Endodermal cell (in vitro differentiated cells): ENCODE measurements at regions not wholly inside any gene's neighbourhood (a gene's known extent, or its start where the extent isn't known, plus 50 kb on each side); places are given as distances from the start of the nearest gene placed in this dataset.

ENCODE experiments used
- DNase-seq: peaks from one replicate; pipeline ENCODE4 v3.0.0-alpha.2; 2017
- H3K27ac ChIP-seq: 2 replicates; pipeline ENCODE4 v1.5.1; 2013; ENCODE audit warnings: mild to moderate bottlenecking, low read depth, low read length, moderate library complexity
- H3K27me3 ChIP-seq: 2 replicates; pipeline ENCODE4 v1.6.1; 2013; ENCODE audit warnings: mild to moderate bottlenecking, low read length, moderate library complexity; ENCODE audit not compliant: insufficient read depth, control insufficient read depth, poor library complexity, severe bottlenecking
- H3K36me3 ChIP-seq: 2 replicates; pipeline ENCODE4 v1.7.0; 2013; ENCODE audit warnings: mild to moderate bottlenecking, low read length, moderate library complexity; ENCODE audit not compliant: control insufficient read depth, insufficient read depth
- H3K4me1 ChIP-seq: one replicate; pipeline ENCODE4 v1.7.0; 2013; ENCODE audit warnings: low read length; ENCODE audit not compliant: control insufficient read depth, insufficient read depth
- H3K4me3 ChIP-seq: 2 replicates; pipeline ENCODE4 v1.5.1; 2013; ENCODE audit warnings: mild to moderate bottlenecking, low read length, moderate library complexity
- H3K9ac ChIP-seq: 2 replicates; pipeline ENCODE4 v1.6.1; 2013; ENCODE audit warnings: mild to moderate bottlenecking, low read length, moderate library complexity; ENCODE audit not compliant: poor library complexity, severe bottlenecking; ENCODE audit errors: extremely low read depth
- H3K9me3 ChIP-seq: 2 replicates; pipeline ENCODE4 v1.6.1; 2013; ENCODE audit warnings: mild to moderate bottlenecking, low read length, moderate library complexity; ENCODE audit not compliant: control insufficient read depth
- H3K27ac Mint-ChIP-seq: 2 replicates; pipeline ENCODE4 v1.8.0; 2020; ENCODE audit warnings: mixed read lengths
- H3K27me3 Mint-ChIP-seq: 2 replicates; pipeline ENCODE4 v1.8.0; 2021; ENCODE audit warnings: mild to moderate bottlenecking, mixed read lengths; ENCODE audit not compliant: insufficient read depth
- H3K36me3 Mint-ChIP-seq: 2 replicates; pipeline ENCODE4 v1.8.0; 2020; ENCODE audit warnings: low read depth, mixed read lengths
- H3K4me1 Mint-ChIP-seq: 2 replicates; pipeline ENCODE4 v1.8.0; 2020; ENCODE audit warnings: mixed read lengths
- H3K4me3 Mint-ChIP-seq: 2 replicates; pipeline ENCODE4 v1.8.0; 2020; ENCODE audit warnings: mild to moderate bottlenecking, moderate library complexity, mixed read lengths
- H3K9me3 Mint-ChIP-seq: 2 replicates; pipeline ENCODE4 v1.8.0; 2020; ENCODE audit warnings: mild to moderate bottlenecking, mixed read lengths
- WGBS, 2 experiments: methylation state at CpG; one replicate each; pipeline versions ENCODE4 v1.1.5 to v1.1.7; 2013; ENCODE audit warnings: missing lambda C conversion rate in 2 of 2, mixed read lengths in 1 of 2; ENCODE audit not compliant: insufficient coverage in 1 of 2, insufficient read length in 1 of 2; 5-methylcytosine and 5-hydroxymethylcytosine counted together
- TF ChIP-seq, protein P1 (sequence below): fragments of 200-600 bp; sonication (generic); conservative IDR thresholded peaks from 2 replicates; pipeline ENCODE4 v1.5.0; 2021; ENCODE audit warnings: antibody characterized with exemption, mild to moderate bottlenecking

DNA sequence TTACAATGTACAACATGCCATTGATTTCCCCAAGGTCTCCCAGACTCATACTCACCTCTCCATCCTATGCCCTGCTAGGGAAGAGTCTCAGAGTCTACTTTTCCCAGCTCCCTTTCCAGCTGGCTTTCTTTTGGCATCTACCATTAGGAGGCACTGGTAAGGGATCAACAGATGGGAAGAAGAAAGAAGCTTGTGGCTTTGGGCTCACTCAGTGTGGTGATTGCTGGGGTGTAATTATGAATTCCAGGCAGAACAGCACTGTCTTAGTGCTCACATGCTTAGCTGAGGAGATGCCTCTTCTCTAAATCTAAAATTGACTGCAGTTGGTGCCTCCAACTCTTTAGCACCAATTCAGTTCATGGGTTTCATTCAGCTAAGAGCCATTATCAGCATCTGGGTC lies 330.0 kb downstream of the PSAT1 start:
- Histone ChIP-seq H3K27ac (no peak overlapping the region), H3K4me3 (no peak overlapping the region), H3K9ac (no peak overlapping the region), H3K4me1 (no peaks in the 10 kb centered on the region), H3K27me3 (no peaks in the 10 kb centered on the region), H3K36me3 (no peaks in the 10 kb centered on the region), H3K9me3 (no peaks in the 10 kb centered on the region)
- Mint-ChIP-seq H3K4me3 (no peak overlapping the region), H3K4me1 (peaks cover 2% of the 10 kb centered on the region), H3K9me3 (no peaks in the 10 kb centered on the region), H3K27ac (no peak overlapping the region), H3K27me3 (no peaks in the 10 kb centered on the region), H3K36me3 (no peaks in the 10 kb centered on the region)
- DNase-seq = no peak
- TF ChIP-seq, protein P1, sequence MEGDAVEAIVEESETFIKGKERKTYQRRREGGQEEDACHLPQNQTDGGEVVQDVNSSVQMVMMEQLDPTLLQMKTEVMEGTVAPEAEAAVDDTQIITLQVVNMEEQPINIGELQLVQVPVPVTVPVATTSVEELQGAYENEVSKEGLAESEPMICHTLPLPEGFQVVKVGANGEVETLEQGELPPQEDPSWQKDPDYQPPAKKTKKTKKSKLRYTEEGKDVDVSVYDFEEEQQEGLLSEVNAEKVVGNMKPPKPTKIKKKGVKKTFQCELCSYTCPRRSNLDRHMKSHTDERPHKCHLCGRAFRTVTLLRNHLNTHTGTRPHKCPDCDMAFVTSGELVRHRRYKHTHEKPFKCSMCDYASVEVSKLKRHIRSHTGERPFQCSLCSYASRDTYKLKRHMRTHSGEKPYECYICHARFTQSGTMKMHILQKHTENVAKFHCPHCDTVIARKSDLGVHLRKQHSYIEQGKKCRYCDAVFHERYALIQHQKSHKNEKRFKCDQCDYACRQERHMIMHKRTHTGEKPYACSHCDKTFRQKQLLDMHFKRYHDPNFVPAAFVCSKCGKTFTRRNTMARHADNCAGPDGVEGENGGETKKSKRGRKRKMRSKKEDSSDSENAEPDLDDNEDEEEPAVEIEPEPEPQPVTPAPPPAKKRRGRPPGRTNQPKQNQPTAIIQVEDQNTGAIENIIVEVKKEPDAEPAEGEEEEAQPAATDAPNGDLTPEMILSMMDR = no peak

DNA sequence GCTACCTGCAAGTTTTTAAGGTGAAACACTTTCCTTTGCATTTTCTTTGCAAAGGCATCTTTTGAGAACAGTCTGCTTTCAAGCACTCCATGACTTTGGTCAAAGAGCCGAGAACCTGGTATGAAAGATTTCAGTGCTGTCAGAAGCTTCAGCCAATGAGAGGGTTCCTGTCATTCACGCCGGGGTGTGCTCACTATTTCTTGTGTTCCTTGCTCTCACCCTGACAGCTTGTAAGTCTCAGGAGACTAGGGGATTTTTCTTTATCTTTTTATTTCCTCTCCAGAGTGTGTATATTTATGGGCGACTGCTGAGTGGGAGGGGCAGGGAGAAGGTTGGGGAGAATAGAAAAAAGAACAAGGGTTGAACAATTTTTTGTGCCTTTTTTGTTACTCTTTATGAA lies 334.0 kb downstream of the PSAT1 start:
- no peaks in the 10 kb centered on the region for H3K36me3 Mint-ChIP-seq
- H3K9me3 Mint-ChIP-seq = no peaks in the 10 kb centered on the region
- Histone ChIP-seq H3K4me3 (no peak overlapping the region), H3K9ac (no peak overlapping the region), H3K4me1 (no peaks in the 10 kb centered on the region), H3K36me3 (no peaks in the 10 kb centered on the region), H3K27me3 (no peaks in the 10 kb centered on the region), H3K27ac (no peak overlapping the region), H3K9me3 (no peaks in the 10 kb centered on the region)
- TF ChIP-seq, protein P1 = no peak
- peaks cover 2% of the 10 kb centered on the region for H3K4me1 Mint-ChIP-seq
- no peak for DNase-seq
- no peaks in the 10 kb centered on the region for H3K27me3 Mint-ChIP-seq
- no peak overlapping the region for H3K27ac Mint-ChIP-seq
- 89 to 100% methylated on average over 1 to 4 of the region's 4 CpGs for WGBS, 2 experiments
- H3K4me3 Mint-ChIP-seq = no peak overlapping the region

DNA sequence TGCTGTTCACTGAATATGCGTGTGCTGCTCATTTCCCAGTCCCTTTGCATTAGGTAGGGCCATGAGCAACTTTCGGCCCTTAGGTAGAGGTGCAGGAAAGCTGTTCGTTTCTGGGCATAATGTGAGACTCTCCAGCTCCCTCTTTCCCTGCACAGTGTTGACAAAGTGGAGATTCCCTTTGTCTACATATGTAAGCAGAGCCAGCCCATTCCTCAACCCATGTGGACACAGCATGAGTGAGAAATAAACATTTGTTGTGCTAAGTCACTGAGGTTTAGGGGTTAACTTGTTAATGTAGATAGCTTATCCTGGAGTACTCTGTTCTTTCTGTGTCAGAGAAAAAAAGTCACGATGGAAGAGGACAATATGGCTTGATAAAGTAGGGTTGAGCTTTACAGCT lies 343.8 kb downstream of the PSAT1 start:
- H3K36me3 ChIP-seq = no peaks in the 10 kb centered on the region
- peaks cover 5% of the 10 kb centered on the region for H3K4me1 ChIP-seq
- no peak overlapping the region for H3K4me3 ChIP-seq
- TF ChIP-seq, protein P1 = no peak
- H3K36me3 Mint-ChIP-seq = no peaks in the 10 kb centered on the region
- no peaks in the 10 kb centered on the region for H3K27me3 Mint-ChIP-seq
- no peak overlapping the region for H3K9ac ChIP-seq
- H3K4me1 Mint-ChIP-seq = peaks cover 20% of the 10 kb centered on the region
- no peak overlapping the region for H3K27ac ChIP-seq
- WGBS, 2 experiments = 58 to 76% methylated on average over 3 to 4 of the region's 4 CpGs
- no peaks in the 10 kb centered on the region for H3K27me3 ChIP-seq
- peaks cover 9% of the 10 kb centered on the region for H3K9me3 ChIP-seq
- DNase-seq = peak; percentile 53
- peaks cover 1% of the 10 kb centered on the region for H3K9me3 Mint-ChIP-seq
- H3K27ac Mint-ChIP-seq = no peak overlapping the region
- no peak overlapping the region for H3K4me3 Mint-ChIP-seq
